ENCODE measurements at regions not wholly inside any gene's neighbourhood (a gene's known extent, or its start where the extent isn't known, plus 50 kb on each side); places are given as distances from the start of the nearest gene placed in this dataset.

GRCh38 chr13:63381078-63381859 lies 1965.6 kb upstream of the PCDH20 start:
- DNase-seq (ENCODE audit: low read depth): no peak

GRCh38 chr13:63377986-63378385 lies 1962.3 kb upstream of the PCDH20 start:
- no peak for TF ChIP-seq CTCF (conservative IDR thresholded peaks at IDR 0.05; ENCODE audit: control insufficient read depth, insufficient read depth, low read depth, low read length)
- no peak overlapping the region for H3K4me3 ChIP-seq (ENCODE audit: control insufficient read depth, low read depth, low read length)
- no peak for DNase-seq (ENCODE audit: low read depth)

More at GRCh38 chr13:63381078-63381859, 1965.6 kb upstream of the PCDH20 start:
- no peak for TF ChIP-seq CTCF (conservative IDR thresholded peaks at IDR 0.05; ENCODE audit: control insufficient read depth, insufficient read depth, low read depth, low read length)
- H3K4me3 ChIP-seq (ENCODE audit: control insufficient read depth, low read depth, low read length): no peak overlapping the region

GRCh38 chr13:63370101-63370500 lies 1954.5 kb upstream of the PCDH20 start:
- no peak overlapping the region for H3K4me3 ChIP-seq (ENCODE audit: control insufficient read depth, low read depth, low read length)
- TF ChIP-seq CTCF (conservative IDR thresholded peaks at IDR 0.05; ENCODE audit: control insufficient read depth, insufficient read depth, low read depth, low read length): no peak
- DNase-seq (ENCODE audit: low read depth): no peak

- TF ChIP-seq CTCF (conservative IDR thresholded peaks at IDR 0.05; ENCODE audit: control insufficient read depth, insufficient read depth, low read depth, low read length): no peak
- peak; percentile 6 for DNase-seq (ENCODE audit: low read depth)
Observed at GRCh38 chr13:63367522-63368198, 1952.0 kb upstream of the PCDH20 start.

GRCh38 chr13:63364159-63364558 lies 1948.5 kb upstream of the PCDH20 start:
- TF ChIP-seq CTCF (conservative IDR thresholded peaks at IDR 0.05; ENCODE audit: control insufficient read depth, insufficient read depth, low read depth, low read length): no peak
- DNase-seq (ENCODE audit: low read depth): no peak
- H3K4me3 ChIP-seq (ENCODE audit: control insufficient read depth, low read depth, low read length): no peak overlapping the region

More at GRCh38 chr13:63367522-63368198, 1952.0 kb upstream of the PCDH20 start:
- H3K4me3 ChIP-seq (ENCODE audit: control insufficient read depth, low read depth, low read length): no peak overlapping the region

- DNase-seq (ENCODE audit: low read depth): peak; percentile 20
- H3K4me3 ChIP-seq (ENCODE audit: control insufficient read depth, low read depth, low read length): no peak overlapping the region
- TF ChIP-seq CTCF (conservative IDR thresholded peaks at IDR 0.05; ENCODE audit: control insufficient read depth, insufficient read depth, low read depth, low read length): no peak
Observed at GRCh38 chr13:63351533-63351932, 1935.9 kb upstream of the PCDH20 start.

Data from fibroblast of mammary gland (primary cell).